GM18508 (cell line): ENCODE measurements at regions not wholly inside any gene's neighbourhood (a gene's known extent, or its start where the extent isn't known, plus 50 kb on each side); places are given as distances from the start of the nearest gene placed in this dataset.

Experiments
- ATAC-seq: cut with Tn5 transposase; IDR thresholded peaks from one replicate; pipeline ENCODE4 v1.9.1; 2021; ENCODE audit warnings: moderate number of reproducible peaks; ENCODE audit not compliant: insufficient read depth, unreplicated experiment

DNA sequence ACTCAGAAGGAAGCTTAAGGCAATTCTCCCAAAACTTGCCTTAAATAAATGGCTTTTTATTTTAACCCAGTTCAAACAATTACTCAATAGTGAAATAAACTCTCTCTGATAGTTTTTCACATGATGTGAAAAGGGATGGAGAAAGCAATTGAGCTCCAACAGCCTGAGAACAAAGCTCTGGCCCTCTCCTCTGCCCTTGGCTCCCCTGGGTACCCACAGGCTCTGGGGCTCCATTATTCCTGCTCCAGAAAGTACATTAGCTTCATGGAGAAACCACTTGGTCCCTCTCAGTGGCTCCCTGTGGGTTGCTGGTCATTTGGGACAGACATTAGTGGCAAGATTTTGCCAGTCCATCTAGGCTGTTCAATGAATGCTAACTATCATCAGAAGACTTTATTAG is 242.8 kb downstream of the ATP23 start:
- ATAC-seq = no peak

DNA sequence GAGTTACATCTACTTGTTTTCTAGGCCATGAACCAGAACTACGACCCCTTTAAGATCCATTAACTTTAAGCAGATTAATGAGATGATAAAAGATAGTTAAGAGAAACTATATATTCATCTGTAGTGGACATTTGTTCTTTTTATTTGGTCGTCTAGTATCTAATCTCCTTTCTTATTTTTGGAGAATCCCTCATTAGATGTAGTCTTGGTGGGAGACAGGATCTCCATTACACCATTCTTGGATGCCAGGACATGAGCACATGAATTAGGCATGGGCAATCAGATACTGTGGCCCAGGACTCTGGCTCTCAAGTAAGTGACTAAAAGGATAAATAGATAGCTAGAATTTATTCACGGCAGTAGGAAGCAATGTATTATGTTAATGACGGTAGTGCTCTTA is 245.0 kb downstream of the ATP23 start:
- no peak for ATAC-seq

DNA sequence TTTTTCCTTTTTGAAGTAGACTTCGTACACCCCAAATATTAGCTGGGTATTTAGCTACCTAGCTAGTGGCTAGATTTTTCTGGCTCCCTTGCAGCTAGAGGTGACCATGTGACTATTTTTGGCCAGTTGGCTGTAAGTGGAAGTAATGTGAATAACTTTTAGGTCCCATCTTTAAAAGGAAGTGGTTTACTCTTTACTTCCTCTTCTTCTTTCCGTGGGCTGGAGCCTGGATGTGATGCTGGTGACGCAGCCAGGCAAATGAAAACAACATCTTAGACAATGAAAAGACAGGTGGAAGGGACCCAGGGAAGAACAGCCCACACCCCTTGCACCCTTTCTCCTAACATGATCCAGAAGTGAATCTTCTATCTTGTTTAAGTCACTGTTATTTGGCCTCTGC is 245.5 kb downstream of the ATP23 start:
- ATAC-seq = no peak

DNA sequence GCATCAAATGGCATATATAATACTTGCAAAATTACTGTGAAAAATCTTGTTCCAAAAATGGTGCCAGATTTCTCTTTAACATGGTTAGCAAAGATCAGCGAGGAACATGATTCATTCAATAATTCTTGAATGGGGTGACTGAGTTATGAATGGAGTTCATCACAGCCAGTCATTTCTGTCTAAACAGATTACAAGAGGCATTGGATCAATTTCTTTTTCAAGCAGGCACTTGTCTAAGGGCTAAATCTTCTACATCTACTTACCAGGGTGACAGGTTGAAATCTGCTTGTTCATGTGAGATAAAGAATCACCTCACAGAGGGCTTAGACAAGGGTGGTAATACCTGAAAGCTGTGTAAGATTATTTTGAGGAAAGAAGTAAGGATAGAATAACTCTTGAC is 247.7 kb downstream of the ATP23 start:
- ATAC-seq = no peak

DNA sequence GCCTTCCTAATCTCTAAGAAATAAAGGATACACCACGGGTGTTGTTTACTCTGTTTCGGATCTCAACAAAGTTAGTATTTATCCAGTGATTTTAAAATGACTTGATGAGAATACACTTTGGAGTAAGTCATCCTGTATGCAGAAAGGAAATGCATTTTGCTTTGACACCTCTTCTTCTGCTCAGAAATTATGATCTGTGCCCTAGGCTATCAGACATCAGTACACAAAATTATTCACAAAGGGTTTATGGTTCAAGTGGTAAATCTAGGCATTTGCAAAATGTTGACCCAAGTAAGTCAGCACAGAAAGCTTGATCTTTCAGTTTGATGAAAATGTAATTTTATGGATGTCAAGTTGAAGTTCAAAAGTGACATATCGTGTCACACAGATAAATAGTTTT is 248.5 kb downstream of the ATP23 start:
- no peak for ATAC-seq

DNA sequence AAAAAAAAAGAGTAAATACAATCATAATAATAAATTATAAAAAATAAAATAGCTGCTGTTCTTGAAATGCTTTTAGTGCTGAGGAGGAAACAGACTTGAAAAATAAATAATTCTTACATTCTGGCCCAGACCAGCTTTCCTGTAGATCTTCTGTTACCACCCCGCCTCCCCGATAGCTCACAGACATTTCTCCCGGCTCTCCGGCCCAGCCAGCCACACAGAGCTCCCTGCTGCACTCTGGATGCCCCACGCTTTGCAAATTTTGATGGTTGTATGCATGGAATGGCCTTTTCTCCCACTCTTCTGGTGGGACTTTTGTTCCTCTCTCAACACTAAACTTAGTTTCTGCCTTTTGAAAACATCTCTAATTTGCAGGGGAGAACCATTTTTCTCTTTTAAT is 249.3 kb downstream of the ATP23 start:
- no peak for ATAC-seq

DNA sequence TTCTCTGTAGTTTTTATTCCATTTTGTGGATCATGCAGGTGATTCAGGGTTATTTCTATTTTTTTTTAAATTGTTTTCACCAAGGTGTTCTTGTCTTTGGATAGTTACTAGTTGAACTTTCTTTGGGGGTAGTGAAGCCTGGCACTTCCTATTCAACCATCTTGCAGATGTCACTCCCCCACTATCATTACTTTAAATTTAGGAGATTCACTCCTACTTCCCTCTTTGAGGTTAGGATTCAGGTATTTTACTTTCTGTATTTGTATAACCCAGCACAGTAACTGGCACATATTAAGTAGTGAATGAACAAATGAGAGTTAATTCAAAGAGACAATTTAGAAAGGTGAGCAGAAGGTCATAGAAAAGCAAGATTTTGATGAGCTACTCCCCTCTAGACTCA is 255.6 kb downstream of the ATP23 start:
- ATAC-seq = no peak

DNA sequence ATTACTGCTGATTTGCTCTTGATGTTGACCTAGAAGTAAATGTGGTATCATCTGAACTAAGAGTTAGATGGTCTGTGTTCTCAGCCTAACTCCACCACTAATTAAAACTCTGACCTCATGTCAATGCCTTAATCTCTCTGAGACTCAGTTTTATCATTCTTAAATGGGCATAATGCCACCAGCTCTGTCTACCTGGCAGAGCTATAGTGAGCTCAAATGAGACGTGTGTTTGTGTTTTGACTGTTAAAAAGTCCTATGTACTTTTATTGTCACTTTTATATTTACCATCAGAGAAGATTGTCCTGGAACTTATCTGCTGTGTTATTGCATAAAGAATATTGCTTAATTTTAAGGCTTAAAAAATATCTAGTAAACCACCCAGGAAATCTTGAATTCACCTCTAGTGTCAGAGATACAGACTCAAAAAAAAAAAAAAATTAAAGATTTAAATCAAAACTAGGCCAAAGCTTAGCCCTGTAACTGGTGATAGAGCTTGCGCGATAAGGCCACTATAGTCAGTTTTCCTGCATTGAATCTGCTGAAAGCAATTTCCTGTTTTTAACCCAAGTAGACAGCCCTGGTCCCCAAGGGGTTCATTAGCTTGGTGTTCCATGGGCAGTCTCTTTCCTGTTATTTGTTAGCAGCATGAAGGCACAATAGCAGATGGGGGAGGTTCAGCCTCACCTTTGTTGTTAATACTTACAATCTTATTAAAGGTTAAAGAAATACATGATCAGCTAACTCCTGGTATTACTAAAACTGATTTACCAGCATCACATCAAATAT is 261.8 kb downstream of the ATP23 start:
- ATAC-seq = no peak

DNA sequence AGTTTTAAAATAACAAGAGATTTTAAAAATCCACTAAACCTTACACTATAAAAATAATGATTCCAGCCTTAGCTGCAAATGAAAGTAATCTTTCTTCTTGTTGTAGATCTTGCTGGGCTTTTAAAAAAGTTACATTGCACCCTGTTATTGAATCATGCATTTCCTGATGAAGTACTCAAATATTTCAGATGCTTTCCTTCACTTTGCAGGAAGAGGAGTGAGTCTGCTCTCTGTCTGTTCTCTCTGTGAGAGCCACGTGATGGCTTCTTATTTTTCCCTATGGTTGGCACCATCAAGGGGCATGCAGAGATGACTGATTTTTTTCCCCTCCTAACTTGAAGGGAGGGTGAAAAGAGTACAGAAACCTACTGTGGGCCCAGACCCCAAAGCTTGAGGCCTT is 262.7 kb downstream of the ATP23 start:
- no peak for ATAC-seq

DNA sequence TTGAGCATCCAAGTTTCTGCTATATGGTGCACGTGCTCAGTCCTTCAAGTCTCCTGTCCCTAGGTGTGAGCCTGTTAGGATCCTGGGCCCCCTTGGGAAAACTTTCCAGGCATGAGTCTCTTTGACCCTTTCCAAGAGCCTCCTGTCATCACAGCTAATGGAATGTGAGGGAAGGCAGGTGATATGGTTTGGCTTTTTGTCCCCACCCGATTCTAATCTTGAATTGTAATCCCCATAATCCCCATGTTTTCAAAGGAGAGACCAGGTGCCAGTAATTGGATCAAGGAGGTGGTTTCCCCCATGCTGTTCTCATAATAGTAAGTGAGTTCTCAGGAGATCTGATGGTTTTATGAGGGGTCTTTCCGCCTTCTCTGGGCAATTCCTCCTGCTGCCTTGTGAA is 265.5 kb downstream of the ATP23 start:
- ATAC-seq = no peak

DNA sequence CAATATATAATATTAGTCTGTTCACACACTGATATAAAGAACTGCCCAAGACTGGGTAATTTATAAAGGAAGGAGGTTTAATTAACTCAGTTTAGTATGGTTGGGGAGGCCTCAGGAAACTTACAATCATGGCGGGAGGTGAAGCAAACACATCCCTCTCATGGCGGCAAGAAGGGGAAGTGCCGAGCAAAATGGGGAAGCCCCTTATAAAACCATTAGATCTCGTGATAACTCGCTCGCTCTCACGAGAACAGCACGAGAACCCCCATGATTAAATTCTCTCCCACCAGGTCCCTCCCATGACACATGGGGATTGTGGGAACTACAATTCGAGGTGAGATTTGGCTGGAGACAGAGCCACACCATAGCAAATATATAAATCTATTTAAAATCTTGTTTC is 269.8 kb downstream of the ATP23 start:
- no peak for ATAC-seq

DNA sequence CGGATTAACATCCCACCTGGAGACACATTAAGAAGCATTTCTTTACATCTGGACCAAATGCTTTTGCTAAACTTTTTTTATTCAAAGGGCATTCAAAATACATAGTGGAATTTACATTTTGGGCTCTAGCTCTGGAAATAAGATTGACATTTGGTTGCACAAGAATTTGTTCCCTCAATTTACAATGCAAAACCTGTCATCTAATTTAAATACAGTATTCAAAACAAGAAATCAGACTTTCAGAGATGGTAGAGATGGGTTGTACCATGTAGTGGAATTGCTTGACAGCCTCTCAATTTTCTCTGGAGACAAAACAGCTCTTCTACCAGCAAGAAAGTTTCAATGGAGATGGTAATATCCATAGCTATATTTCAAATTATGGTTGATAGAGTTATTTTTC is 275.8 kb downstream of the ATP23 start:
- ATAC-seq = no peak

DNA sequence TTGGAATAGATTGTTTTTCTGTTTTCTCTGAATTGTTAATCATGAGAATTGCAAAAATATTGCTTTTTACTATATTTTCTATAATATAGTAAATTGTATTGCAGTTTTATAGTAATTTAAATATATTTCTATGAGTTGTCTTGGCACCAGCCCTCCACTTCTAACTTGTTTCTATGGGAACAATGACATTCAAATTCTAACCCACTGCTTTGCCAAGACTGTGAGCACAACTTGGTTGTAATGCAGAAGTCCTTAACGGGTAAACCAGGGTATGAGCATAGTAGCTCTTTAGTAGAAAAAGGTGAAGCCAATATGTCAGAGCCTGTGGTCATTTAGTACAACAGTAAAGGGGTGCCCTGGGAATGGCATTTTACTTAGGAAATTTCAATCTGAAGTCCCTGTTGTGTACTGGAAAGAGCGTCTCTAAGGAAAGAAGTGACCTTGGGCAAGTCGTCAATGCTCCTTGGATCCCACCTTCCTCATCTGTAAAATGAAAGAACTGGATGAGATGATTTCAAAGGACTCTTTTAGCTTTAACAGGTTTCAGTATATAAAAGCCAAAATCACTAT is 283.3 kb downstream of the ATP23 start:
- ATAC-seq = no peak

DNA sequence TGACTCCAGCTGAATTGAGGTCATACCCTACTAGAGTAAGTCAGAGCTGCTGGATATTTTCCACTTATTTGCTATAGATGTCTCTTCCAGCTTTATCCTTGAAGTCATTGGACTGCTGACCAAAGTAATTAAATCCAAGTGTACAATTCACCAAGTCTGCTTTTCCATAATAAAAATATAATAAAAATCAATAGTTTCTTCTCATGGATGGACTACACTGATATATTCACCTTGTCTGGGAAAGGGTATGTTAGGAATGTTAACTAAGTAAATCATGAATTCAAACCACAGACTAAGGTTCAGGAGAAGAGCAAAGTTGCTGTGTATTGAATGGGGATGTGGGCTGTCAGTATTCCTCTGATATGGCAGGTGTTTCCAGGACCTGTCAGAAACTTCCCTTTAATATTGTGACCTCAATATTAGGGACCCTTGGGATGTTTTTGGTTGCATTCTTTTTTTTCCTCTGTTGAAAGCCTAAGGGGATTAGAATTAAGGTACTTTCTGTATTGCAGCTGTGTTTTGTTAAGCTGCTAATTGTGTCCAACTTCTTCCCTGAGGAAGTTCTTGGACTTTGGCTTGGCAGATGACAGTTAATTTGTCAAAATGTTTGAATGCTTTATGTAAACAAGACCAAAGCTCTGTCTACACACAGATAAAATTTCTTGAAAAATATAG is 284.0 kb downstream of the ATP23 start:
- ATAC-seq = no peak

DNA sequence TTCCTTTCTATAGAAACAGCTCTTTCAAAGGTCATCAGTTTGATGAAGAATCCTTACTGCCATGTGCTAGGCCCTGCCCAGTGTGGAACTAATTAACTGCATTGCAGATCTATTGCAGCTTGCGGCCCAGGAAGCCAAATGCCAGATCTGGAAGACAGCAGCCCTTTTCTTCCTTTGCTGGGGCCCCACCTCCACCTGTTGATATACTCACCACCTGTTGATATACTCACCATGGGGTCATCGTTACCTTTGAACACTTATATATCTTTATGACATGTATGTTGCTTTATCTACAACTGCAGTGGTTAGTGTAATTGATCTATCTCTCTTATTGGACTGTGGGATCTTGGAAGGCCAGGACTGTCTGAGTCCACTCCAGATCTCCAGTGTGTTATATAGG is 292.5 kb downstream of the ATP23 start:
- no peak for ATAC-seq

DNA sequence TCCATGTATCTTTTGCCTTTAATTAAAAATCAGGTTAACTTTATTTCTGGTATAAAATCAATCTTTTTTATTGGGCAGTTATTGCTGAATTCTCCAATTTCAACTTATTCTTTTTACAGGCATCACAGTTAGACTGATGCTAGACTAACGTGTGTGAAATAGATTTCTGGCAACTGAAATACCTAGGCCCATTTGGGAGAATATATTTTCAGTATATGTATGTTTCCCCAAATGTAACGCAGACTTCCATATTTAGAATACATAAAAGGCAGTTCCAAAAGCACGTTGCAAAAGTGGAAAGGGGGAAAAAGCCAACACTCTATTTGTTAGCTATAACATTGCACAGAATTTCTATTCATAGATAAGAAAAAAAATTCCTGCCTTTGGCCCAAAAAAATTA is 297.0 kb downstream of the ATP23 start:
- no peak for ATAC-seq

DNA sequence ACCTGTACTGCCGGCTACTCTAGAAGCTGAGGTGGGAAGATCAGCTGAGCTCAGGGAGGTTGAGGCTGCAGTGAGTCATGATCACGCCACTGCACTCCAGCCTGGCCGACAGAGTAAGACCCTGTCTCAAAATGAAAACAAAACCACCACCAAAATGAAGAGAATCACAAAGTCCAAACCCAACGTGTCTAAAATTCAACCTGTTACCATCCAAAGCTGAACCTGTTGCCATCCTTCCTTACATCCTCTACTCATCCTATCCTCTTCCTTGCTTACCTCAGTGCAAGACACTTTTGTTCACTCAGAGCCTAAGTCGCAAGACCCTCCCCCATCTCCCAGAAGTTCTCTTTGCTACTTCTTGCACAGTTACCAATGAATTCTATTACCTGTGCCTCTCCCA is 299.7 kb downstream of the ATP23 start:
- ATAC-seq = no peak

DNA sequence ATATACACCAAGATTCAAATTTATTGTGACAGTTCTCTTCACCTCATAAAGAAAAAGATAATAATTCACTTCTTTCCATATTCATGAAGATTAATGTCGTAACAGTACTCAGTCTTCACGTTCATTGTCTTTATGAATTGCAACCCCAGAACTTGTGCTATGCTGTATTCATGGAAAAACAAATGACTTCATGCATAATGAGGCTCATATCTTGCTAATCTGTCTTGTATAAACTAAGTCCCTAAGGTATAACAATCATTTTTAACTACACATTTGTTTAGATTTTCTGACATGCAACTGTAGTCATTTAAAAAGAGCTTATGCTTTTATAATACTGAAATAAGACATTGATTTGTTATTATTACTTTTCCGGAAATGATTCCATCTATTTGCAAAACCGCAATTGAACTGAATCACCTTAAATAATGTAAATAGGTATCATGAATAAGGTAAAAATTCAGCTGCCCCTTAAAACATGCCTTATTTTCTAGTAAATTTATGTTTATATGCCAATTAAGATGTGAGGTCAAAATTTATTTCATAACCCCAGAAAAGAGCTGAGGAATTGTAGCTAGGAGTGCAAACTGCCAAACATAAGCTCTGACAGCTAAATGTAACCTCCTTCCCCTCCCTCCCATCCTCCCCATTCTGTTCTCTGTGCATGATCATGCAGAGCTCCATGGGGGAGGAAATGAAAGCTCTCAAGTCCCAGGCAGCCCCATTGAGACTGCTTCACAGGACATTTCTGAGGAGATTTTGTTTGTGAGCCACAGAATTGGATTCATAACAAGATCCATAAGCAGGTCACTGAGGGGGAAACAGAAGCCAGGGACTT is 301.6 kb downstream of the ATP23 start:
- no peak for ATAC-seq

DNA sequence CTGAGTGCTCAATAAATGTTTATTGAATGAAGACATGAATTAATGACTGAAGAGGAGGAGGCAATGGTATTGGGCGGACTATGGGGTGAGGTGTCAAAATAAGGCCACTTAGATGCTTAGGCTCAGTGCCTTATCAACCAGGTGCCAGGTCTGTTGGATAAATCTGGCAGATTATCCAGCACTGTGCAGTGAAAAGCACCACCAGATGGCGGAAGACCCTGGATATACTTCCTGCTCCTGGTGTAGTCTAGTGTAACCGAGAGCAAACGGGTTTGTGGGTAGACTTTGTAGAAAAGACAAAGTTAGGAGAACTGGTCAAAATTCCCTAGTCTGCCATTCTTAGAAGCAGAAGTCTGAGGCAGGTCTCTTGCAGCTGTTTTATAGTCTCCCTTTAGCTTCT is 306.3 kb downstream of the ATP23 start:
- no peak for ATAC-seq

DNA sequence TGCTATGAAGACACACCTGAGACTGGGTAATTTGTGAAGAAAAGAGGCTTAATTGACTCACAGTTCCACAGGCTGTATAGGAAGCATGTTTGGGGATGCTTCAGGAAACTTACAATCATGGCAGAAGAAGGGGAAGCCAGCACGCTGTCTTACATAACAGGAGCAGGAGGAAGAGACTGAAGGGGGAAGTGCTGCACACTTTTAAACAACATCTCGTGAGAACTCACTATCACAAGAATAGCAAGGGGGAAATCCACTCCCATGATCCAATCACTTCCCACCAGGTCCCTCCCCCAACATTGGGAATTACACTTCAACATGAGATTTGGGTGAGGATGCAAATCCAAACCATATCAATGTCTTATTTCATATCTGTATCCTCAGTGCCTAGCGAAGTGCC is 307.2 kb downstream of the ATP23 start:
- no peak for ATAC-seq

DNA sequence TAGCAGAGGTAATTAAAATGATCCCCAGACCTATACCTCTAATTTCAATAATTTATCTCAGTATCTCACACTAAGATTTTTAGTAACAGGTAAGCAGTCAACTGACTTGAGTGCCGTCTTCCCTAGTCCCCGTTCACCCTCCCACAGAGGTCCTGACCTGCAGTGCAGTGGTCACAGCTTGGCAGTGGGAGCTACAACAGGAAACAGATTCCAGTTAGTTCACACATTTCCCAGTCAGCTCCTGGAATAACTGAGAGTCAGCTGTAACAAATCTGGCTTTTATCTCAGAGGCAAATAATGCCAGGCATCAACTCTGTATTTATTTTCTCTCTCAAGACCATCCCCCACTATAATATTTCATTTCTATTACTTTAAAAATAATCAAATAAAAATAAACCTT is 308.2 kb downstream of the ATP23 start:
- ATAC-seq = no peak
